ENCODE measurements at regions not wholly inside any gene's neighbourhood (a gene's known extent, or its start where the extent isn't known, plus 50 kb on each side); places are given as distances from the start of the nearest gene placed in this dataset.

DNA sequence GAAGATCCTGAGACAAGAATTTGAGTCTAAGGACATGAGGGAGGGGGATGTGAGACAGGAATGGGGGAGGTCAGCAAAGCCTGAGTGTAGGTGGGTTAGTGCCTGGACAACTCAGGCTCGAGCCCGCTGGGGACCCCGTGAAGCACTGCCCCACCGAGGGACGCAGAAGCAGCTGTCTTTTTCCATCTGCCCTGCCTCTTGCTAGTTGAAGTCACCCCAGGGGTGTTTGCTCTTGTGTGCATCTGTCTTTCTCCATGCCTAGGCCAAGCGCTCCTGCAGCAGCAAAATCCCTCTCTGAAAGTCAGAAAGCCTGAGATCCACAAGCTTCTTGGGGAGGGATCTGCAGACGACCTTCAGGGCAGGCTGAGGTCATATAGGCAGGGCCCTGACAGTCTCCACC lies 79.0 kb upstream of the CELF2 start:
- no peak overlapping the region for H3K27ac ChIP-seq (ENCODE audit: low read length)
- H3K36me3 ChIP-seq (ENCODE audit: insufficient read depth, low read depth, low read length): no peaks in the 10 kb centered on the region
- H3K9ac ChIP-seq (ENCODE audit: low read depth, low read length): no peak overlapping the region
- no peaks in the 10 kb centered on the region for H3K27me3 ChIP-seq (ENCODE audit: insufficient read depth, low read length)
- no peaks in the 10 kb centered on the region for H3K9me3 ChIP-seq (ENCODE audit: insufficient read depth, low read depth, low read length)
- H3K4me1 ChIP-seq (ENCODE audit: insufficient read depth, low read length): no peaks in the 10 kb centered on the region
- H3K4me3 ChIP-seq (ENCODE audit: low read length): no peak overlapping the region

DNA sequence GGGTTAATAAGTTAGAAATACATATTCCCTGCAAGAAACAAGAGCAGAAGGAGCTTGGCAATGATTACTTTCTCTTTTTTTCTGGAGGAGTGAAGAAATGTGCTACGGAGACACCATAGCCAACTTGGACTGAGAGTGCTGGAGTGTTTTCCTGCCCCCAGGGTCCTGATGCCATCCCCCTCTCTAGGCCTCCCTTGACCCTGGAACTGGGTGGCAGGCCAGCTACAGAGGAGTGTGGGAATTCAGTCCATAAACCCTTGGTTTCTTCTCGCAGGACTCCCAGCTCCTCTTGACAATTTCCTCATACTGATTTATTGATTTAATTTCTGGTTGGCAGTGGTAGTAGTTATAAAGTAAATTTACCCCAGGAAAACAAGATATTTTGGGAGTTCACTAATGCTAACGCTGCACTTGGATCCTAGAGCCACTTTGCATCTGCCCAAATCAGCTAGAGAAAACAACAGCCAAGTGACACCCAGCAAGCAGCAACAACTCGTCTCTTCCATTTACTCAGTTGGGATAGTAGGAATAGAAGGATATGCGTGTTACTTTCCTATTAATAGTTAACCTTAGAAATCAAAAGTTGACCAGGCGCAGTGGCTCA lies 76.4 kb upstream of the CELF2 start:
- H3K4me1 ChIP-seq (ENCODE audit: insufficient read depth, low read length): no peaks in the 10 kb centered on the region
- no peak overlapping the region for H3K4me3 ChIP-seq (ENCODE audit: low read length)
- H3K36me3 ChIP-seq (ENCODE audit: insufficient read depth, low read depth, low read length): no peaks in the 10 kb centered on the region
- peaks cover 13% of the 10 kb centered on the region for H3K9me3 ChIP-seq (ENCODE audit: insufficient read depth, low read depth, low read length)
- H3K9ac ChIP-seq (ENCODE audit: low read depth, low read length): no peak overlapping the region
- no peaks in the 10 kb centered on the region for H3K27me3 ChIP-seq (ENCODE audit: insufficient read depth, low read length)
- no peak overlapping the region for H3K27ac ChIP-seq (ENCODE audit: low read length)

DNA sequence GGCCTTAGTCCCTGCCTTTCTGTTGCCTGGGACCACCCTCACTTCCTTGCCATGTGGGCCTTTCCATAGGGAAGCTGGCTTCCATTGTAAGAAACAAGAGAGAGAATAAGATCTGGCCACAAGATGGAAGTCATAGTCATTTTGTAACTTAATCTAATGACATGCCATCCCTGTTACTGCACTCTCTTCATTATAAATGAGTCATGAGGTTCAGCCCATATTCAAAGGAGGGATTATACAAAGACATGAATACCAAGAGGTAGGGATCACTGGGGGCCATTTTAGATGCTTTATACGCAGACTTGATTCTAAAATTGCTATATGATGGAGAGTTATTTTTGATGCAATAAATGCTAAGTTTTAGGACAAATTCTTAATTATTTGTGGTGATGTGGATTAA lies 75.2 kb upstream of the CELF2 start:
- no peaks in the 10 kb centered on the region for H3K36me3 ChIP-seq (ENCODE audit: insufficient read depth, low read depth, low read length)
- peaks cover 14% of the 10 kb centered on the region for H3K9me3 ChIP-seq (ENCODE audit: insufficient read depth, low read depth, low read length)
- H3K27ac ChIP-seq (ENCODE audit: low read length): no peak overlapping the region
- no peaks in the 10 kb centered on the region for H3K4me1 ChIP-seq (ENCODE audit: insufficient read depth, low read length)
- no peaks in the 10 kb centered on the region for H3K27me3 ChIP-seq (ENCODE audit: insufficient read depth, low read length)
- no peak overlapping the region for H3K9ac ChIP-seq (ENCODE audit: low read depth, low read length)
- H3K4me3 ChIP-seq (ENCODE audit: low read length): no peak overlapping the region

DNA sequence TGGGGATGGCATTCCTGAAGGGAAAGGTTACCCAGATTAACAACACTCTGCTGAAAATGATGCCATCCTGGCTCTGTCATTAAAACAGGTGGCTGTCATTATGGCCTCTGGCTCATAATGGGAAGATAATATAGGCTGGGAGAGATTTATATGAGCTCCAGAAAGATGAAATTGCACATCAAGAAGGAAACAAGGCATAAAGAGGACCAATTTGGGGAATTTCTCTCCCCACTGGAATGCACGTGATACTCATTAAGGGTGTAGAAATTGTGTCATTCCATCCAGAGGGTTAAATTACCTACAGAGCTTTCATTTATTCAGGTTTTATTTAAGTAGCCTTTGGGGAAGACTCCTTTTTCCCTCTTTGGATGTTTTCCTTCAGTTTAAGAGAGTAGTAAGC lies 71.6 kb upstream of the CELF2 start:
- Histone ChIP-seq H3K27me3 (ENCODE audit: insufficient read depth, low read length) (no peaks in the 10 kb centered on the region), H3K9me3 (ENCODE audit: insufficient read depth, low read depth, low read length) (peaks cover 14% of the 10 kb centered on the region), H3K36me3 (ENCODE audit: insufficient read depth, low read depth, low read length) (no peaks in the 10 kb centered on the region), H3K4me3 (ENCODE audit: low read length) (no peak overlapping the region), H3K4me1 (ENCODE audit: insufficient read depth, low read length) (no peaks in the 10 kb centered on the region), H3K9ac (ENCODE audit: low read depth, low read length) (no peak overlapping the region), H3K27ac (ENCODE audit: low read length) (no peak overlapping the region)

DNA sequence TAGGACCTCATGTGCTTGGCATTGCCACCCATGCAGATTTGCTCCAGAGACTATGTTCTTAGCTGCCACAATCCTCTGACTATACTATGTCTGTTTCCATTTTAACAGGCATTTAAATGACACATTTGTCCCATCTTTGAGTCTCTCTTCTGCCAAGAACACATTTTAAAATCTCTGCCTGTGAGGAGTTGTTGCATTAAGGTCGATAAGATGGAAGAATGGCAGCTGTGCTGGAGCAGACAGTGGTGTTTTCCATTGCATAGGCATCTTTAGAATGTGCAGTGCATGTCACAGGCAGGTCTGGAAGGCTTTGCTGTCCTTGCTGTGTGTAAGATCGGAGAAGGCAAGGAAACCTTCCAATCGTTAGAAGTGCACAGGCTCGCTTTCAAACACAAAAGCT lies 70.9 kb upstream of the CELF2 start:
- peaks cover 14% of the 10 kb centered on the region for H3K9me3 ChIP-seq (ENCODE audit: insufficient read depth, low read depth, low read length)
- H3K27me3 ChIP-seq (ENCODE audit: insufficient read depth, low read length): no peaks in the 10 kb centered on the region
- H3K36me3 ChIP-seq (ENCODE audit: insufficient read depth, low read depth, low read length): no peaks in the 10 kb centered on the region
- H3K9ac ChIP-seq (ENCODE audit: low read depth, low read length): no peak overlapping the region
- H3K4me3 ChIP-seq (ENCODE audit: low read length): no peak overlapping the region
- no peak overlapping the region for H3K27ac ChIP-seq (ENCODE audit: low read length)
- H3K4me1 ChIP-seq (ENCODE audit: insufficient read depth, low read length): no peaks in the 10 kb centered on the region

DNA sequence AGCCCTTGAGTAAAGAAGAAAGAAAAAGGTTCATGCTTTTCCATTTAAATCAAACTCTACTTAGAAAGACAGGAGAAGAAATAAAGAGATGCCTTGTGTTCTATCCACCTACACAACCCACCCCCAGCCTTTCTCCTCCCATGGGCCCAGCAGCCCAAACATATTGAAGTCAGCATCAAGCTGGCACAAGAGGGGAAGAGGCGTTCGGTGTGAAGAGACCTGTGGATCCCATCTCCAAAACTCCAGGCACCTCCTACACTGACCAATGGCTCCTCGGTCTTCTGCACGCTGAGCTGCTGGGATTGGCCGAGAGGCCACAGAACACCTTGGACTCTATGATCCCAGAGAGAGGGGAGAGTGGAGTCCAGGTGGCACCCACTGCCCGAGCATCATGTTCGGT lies 66.0 kb upstream of the CELF2 start:
- Histone ChIP-seq H3K27me3 (ENCODE audit: insufficient read depth, low read length) (no peaks in the 10 kb centered on the region), H3K36me3 (ENCODE audit: insufficient read depth, low read depth, low read length) (no peaks in the 10 kb centered on the region), H3K4me1 (ENCODE audit: insufficient read depth, low read length) (no peaks in the 10 kb centered on the region), H3K9ac (ENCODE audit: low read depth, low read length) (no peak overlapping the region), H3K9me3 (ENCODE audit: insufficient read depth, low read depth, low read length) (no peaks in the 10 kb centered on the region), H3K27ac (ENCODE audit: low read length) (no peak overlapping the region), H3K4me3 (ENCODE audit: low read length) (no peak overlapping the region)

DNA sequence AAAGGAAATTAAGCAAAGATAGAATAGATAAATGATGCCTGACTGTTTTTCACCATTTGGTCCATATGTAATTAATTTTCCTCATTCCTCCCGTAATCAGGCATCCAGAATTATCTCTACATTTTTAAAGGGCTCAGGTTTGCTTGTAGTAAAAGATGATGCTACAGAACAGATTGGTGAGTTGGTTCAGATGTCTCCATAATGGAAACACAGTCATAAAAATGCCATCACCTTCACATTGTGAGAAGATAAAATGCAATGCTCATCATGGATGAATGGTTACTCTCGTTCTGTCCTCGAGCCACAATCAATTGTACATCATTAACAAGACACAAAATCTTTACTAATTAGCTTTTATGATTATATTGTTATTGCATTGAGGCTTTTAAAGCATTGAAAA lies 64.9 kb upstream of the CELF2 start:
- no peaks in the 10 kb centered on the region for H3K27me3 ChIP-seq (ENCODE audit: insufficient read depth, low read length)
- H3K27ac ChIP-seq (ENCODE audit: low read length): no peak overlapping the region
- H3K4me3 ChIP-seq (ENCODE audit: low read length): no peak overlapping the region
- no peaks in the 10 kb centered on the region for H3K9me3 ChIP-seq (ENCODE audit: insufficient read depth, low read depth, low read length)
- no peaks in the 10 kb centered on the region for H3K4me1 ChIP-seq (ENCODE audit: insufficient read depth, low read length)
- no peak overlapping the region for H3K9ac ChIP-seq (ENCODE audit: low read depth, low read length)
- H3K36me3 ChIP-seq (ENCODE audit: insufficient read depth, low read depth, low read length): no peaks in the 10 kb centered on the region

DNA sequence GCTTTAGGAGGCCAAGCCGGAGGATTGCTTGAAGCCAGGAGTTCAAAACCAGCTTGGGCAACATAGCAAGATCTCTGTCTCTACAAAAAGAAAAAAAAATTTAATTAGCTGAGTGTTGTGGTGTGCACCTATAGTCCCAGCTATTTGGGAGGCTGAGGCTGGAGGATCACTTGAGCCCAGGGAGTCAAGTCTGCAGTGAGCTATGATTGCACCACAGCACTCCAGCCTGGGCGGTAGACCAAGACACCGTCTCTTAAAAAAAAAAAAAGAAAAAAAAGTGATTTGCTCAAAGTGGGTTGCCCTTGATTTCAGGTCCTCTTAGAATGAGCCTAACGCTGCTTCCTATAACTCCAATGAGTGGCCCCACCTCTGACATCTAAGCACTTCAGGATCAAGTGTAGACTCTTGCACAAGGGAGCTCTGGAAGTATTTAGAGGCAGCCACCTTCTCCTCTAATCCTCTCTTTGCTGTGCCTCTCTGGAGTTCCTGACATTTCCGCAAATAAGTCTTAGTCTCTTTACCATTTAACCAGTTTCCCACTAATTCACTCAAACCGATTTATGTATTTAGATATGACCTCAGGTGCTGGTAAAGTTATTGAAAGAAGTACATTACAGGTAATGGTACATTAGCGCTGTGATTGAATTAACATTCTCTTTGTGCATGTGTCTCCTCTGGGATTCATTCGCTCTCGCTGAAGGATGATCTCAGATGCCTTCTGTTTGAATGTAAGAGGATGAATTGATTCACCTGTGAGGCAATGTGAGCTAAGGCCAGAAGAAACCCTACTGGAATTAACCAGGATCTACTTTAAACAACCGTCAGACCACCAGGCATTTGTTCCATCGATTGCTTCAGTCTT lies 60.8 kb upstream of the CELF2 start:
- no peak overlapping the region for H3K27ac ChIP-seq (ENCODE audit: low read length)
- H3K9me3 ChIP-seq (ENCODE audit: insufficient read depth, low read depth, low read length): no peaks in the 10 kb centered on the region
- H3K4me3 ChIP-seq (ENCODE audit: low read length): no peak overlapping the region
- H3K4me1 ChIP-seq (ENCODE audit: insufficient read depth, low read length): no peaks in the 10 kb centered on the region
- H3K9ac ChIP-seq (ENCODE audit: low read depth, low read length): no peak overlapping the region
- no peaks in the 10 kb centered on the region for H3K36me3 ChIP-seq (ENCODE audit: insufficient read depth, low read depth, low read length)
- no peaks in the 10 kb centered on the region for H3K27me3 ChIP-seq (ENCODE audit: insufficient read depth, low read length)

DNA sequence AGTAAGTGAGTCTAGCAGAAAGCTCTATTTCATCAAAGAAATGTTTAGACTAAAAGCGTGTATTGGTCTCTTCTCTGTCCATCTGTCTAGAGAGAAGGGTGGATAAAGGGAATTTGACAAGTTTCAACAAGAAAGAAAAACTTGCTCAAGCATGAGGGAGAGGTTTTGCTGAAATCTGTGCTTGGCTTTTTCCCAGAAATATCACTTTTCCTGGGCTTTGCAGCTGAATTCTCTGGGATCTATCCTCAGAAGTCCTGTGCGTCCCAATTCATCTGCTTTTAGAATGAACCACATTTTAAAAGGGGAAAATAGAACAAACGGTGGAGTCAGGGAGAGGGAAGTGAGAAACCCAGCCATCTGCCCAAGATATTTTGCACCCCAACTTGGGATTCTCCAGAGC lies 59.6 kb upstream of the CELF2 start:
- Histone ChIP-seq H3K4me3 (ENCODE audit: low read length) (no peak overlapping the region), H3K27ac (ENCODE audit: low read length) (no peak overlapping the region), H3K9ac (ENCODE audit: low read depth, low read length) (no peak overlapping the region), H3K36me3 (ENCODE audit: insufficient read depth, low read depth, low read length) (no peaks in the 10 kb centered on the region), H3K27me3 (ENCODE audit: insufficient read depth, low read length) (no peaks in the 10 kb centered on the region), H3K4me1 (ENCODE audit: insufficient read depth, low read length) (no peaks in the 10 kb centered on the region), H3K9me3 (ENCODE audit: insufficient read depth, low read depth, low read length) (no peaks in the 10 kb centered on the region)

DNA sequence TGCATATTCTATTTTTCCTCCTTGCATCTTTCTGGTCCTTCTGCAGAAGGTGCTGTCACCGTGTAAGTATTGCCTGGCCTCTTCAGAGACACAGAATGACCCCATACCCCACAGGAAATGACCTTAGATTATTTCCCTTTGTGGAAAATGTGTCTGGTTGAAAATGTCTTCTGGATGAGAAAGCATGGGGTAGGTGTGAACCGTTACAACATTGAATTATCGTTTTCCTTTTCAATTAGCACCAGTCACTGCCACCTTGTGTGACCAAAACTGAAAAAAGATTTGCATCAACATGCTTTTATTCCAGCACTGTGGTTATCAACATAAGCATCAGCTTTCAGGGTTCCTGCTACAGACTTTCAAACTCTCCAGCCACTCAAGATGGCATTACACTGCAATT lies 58.0 kb upstream of the CELF2 start:
- no peaks in the 10 kb centered on the region for H3K27me3 ChIP-seq (ENCODE audit: insufficient read depth, low read length)
- H3K27ac ChIP-seq (ENCODE audit: low read length): no peak overlapping the region
- no peaks in the 10 kb centered on the region for H3K36me3 ChIP-seq (ENCODE audit: insufficient read depth, low read depth, low read length)
- no peak overlapping the region for H3K4me3 ChIP-seq (ENCODE audit: low read length)
- no peak overlapping the region for H3K9ac ChIP-seq (ENCODE audit: low read depth, low read length)
- no peaks in the 10 kb centered on the region for H3K4me1 ChIP-seq (ENCODE audit: insufficient read depth, low read length)
- no peaks in the 10 kb centered on the region for H3K9me3 ChIP-seq (ENCODE audit: insufficient read depth, low read depth, low read length)

DNA sequence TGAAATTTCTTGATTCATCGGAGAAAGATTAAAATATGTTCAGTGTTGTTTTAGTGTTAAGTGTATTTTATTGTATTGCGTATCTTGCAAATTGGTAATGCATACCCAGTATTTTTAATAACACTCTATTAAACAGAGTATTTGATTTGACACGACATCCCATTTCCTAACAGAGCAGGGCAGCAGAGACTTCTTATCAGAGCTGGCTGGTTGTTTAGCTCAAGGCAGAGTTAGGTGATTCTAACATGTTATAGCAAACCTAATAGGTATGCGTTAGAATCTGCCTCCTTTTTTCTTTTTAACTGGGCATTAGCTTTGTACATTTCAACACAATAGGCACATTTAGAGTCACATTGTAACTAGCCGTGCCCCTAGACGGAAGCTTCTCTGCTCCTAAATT lies 57.1 kb upstream of the CELF2 start:
- Histone ChIP-seq H3K27me3 (ENCODE audit: insufficient read depth, low read length) (no peaks in the 10 kb centered on the region), H3K36me3 (ENCODE audit: insufficient read depth, low read depth, low read length) (no peaks in the 10 kb centered on the region), H3K4me3 (ENCODE audit: low read length) (no peak overlapping the region), H3K27ac (ENCODE audit: low read length) (no peak overlapping the region), H3K9ac (ENCODE audit: low read depth, low read length) (no peak overlapping the region), H3K4me1 (ENCODE audit: insufficient read depth, low read length) (no peaks in the 10 kb centered on the region), H3K9me3 (ENCODE audit: insufficient read depth, low read depth, low read length) (no peaks in the 10 kb centered on the region)

DNA sequence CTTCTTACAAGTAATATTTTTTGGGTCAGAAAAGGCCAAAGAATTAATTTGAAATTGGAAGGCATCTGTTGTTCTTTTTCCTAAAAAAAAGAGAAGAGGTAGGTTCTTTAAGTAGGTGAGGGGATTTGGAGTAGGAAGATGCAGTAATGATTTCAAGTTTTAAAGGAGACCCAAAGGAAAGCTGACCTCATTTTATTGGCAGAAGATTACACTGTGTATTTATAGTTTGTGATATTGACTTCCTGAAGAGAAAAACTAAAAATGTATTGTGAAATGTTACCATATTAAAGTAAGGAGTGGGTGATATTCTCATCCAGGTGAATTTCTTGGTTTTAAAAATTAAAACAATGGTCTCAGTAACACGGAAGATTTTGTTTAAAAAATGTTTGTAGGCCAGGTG lies 56.6 kb upstream of the CELF2 start:
- H3K36me3 ChIP-seq (ENCODE audit: insufficient read depth, low read depth, low read length): no peaks in the 10 kb centered on the region
- no peaks in the 10 kb centered on the region for H3K9me3 ChIP-seq (ENCODE audit: insufficient read depth, low read depth, low read length)
- H3K4me3 ChIP-seq (ENCODE audit: low read length): no peak overlapping the region
- no peaks in the 10 kb centered on the region for H3K4me1 ChIP-seq (ENCODE audit: insufficient read depth, low read length)
- H3K27me3 ChIP-seq (ENCODE audit: insufficient read depth, low read length): no peaks in the 10 kb centered on the region
- no peak overlapping the region for H3K27ac ChIP-seq (ENCODE audit: low read length)
- H3K9ac ChIP-seq (ENCODE audit: low read depth, low read length): no peak overlapping the region
